B cell (primary cell): ENCODE measurements at regions not wholly inside any gene's neighbourhood (a gene's known extent, or its start where the extent isn't known, plus 50 kb on each side); places are given as distances from the start of the nearest gene placed in this dataset.

Experiments used
- ATAC-seq: fragments of 200-7000 bp; cut with Tn5 transposase; one replicate; pipeline ENCODE4 v1.10.0; 2021; ENCODE audit warnings: low read depth, mild to moderate bottlenecking, moderate number of reproducible peaks, moderate library complexity
- CTCF ChIA-PET: fragments of 350-600 bp; sonication (Branson Sonifier 250); formaldehyde crosslinking; loops from one replicate; lab custom pipeline; 2021; ENCODE audit warnings: antibody characterized with exemption, inconsistent platforms; lab: Charles Lee
- POLR2A ChIA-PET: fragments of 350-600 bp; sonication (Branson Sonifier 250); formaldehyde crosslinking; loops from one replicate; lab custom pipeline; 2021; ENCODE audit warnings: antibody characterized with exemption; lab: Charles Lee
- DNase-seq: peaks from one replicate; pipeline ENCODE4 v3.0.0; 2013
- H2AFZ ChIP-seq: 2 replicates; pipeline ENCODE4 v1.6.1; 2012; ENCODE audit warnings: mild to moderate bottlenecking, low read depth, low read length; ENCODE audit not compliant: insufficient read depth, poor library complexity, severe bottlenecking
- H3K27ac ChIP-seq, 2 donors: 1 replicate in 1 of 2; 2 replicates in 1 of 2; pipeline ENCODE4 v1.5.1; 2012 to 2013; ENCODE audit warnings: low read length in 2 of 2, mild to moderate bottlenecking in 2 of 2, moderate library complexity in 1 of 2
- H3K27me3 ChIP-seq, 4 experiments: fragments of 200-600 bp in 1 of 4; sonication (generic) in 1 of 4; replicated peaks in 1 of 4; 1 replicate in 2 of 4; 2 replicates in 2 of 4; pipeline versions ENCODE4 v1.6.1 to v1.7.0; 2013 to 2016; ENCODE audit warnings: low read length in 3 of 4, mild to moderate bottlenecking in 2 of 4, mixed read lengths in 1 of 4, moderate library complexity in 1 of 4; ENCODE audit not compliant: insufficient read depth in 4 of 4, control insufficient read depth in 3 of 4; ENCODE audit errors: control extremely low read depth in 1 of 4
- H3K36me3 ChIP-seq, 2 experiments: replicated peaks in 1 of 2; 1 replicate in 1 of 2; 2 replicates in 1 of 2; pipeline versions ENCODE4 v1.6.1 to v1.7.1; 2013; ENCODE audit warnings: low read length in 1 of 2; ENCODE audit not compliant: insufficient read depth in 2 of 2, control insufficient read depth in 1 of 2; ENCODE audit errors: control extremely low read depth in 1 of 2, extremely low read depth in 1 of 2
- H3K4me1 ChIP-seq, 2 donors: fragments of 200-600 bp in 1 of 2; sonication (generic) in 1 of 2; 1 replicate in 1 of 2; 2 replicates in 1 of 2; pipeline versions ENCODE4 v1.5.1 to v1.6.1; 2013 to 2017; ENCODE audit warnings: low read length in 2 of 2; ENCODE audit not compliant: control insufficient read depth in 2 of 2, insufficient read depth in 2 of 2
- H3K4me2 ChIP-seq: replicated peaks from 2 replicates; pipeline ENCODE3; 2012; ENCODE audit warnings: mild to moderate bottlenecking, low read depth, low read length; ENCODE audit not compliant: poor library complexity, severe bottlenecking
- H3K4me3 ChIP-seq, 5 experiments: fragments of 200-600 bp in 1 of 5; sonication (generic) in 1 of 5; 1 replicate in 3 of 5; 2 replicates in 2 of 5; pipeline versions ENCODE4 v1.5.1 to v1.7.0; 2011 to 2016; ENCODE audit warnings: low read length in 4 of 5, mild to moderate bottlenecking in 4 of 5, low read depth in 2 of 5, control low read depth in 1 of 5, moderate library complexity in 1 of 5; ENCODE audit not compliant: insufficient read depth in 1 of 5; ENCODE audit errors: control extremely low read depth in 1 of 5, extremely low read depth in 1 of 5
- H3K79me2 ChIP-seq: fragments of 200-600 bp; sonication (generic); one replicate; pipeline ENCODE4 v1.6.0; 2016; ENCODE audit warnings: low read length; ENCODE audit not compliant: control insufficient read depth, insufficient read depth
- H3K9ac ChIP-seq: fragments of 200-600 bp; sonication (generic); 2 replicates; pipeline ENCODE4 v1.6.1; 2017; ENCODE audit warnings: mild to moderate bottlenecking, low read length, moderate library complexity
- H3K9me3 ChIP-seq, 3 donors: one replicate each; pipeline versions ENCODE4 v1.6.1 to v1.7.1; 2013; ENCODE audit warnings: low read length in 2 of 3; ENCODE audit not compliant: control insufficient read depth in 2 of 3, insufficient read depth in 1 of 3; ENCODE audit errors: control extremely low read depth in 1 of 3
- H4K20me1 ChIP-seq: 2 replicates; pipeline ENCODE4 v1.6.0; 2012; ENCODE audit warnings: mild to moderate bottlenecking, low read length; ENCODE audit not compliant: insufficient read depth, control insufficient read depth, poor library complexity, severe bottlenecking
- H3K27ac Mint-ChIP-seq: one replicate; pipeline ENCODE4 v1.8.0; 2021; ENCODE audit warnings: mixed read lengths
- H3K27me3 Mint-ChIP-seq: one replicate; pipeline ENCODE4 v1.8.0; 2021; ENCODE audit warnings: mixed read lengths
- H3K4me1 Mint-ChIP-seq: one replicate; pipeline ENCODE4 v1.8.0; 2021; ENCODE audit warnings: mixed read lengths
- H3K4me3 Mint-ChIP-seq: one replicate; pipeline ENCODE4 v1.8.0; 2021; ENCODE audit warnings: mixed read lengths
- H3K9me3 Mint-ChIP-seq: one replicate; pipeline ENCODE4 v1.8.0; 2022; ENCODE audit warnings: mixed read lengths; ENCODE audit not compliant: insufficient read depth
- EZH2 ChIP-seq: IDR thresholded peaks from 2 replicates; pipeline ENCODE4 v1.6.1; 2012; ENCODE audit warnings: borderline replicate concordance, low read depth, mild to moderate bottlenecking, moderate library complexity, low read length; ENCODE audit not compliant: insufficient read depth, poor library complexity, severe bottlenecking
- WGBS: methylation state at CpG from one replicate; pipeline ENCODE4 v1.1.5; 2013; ENCODE audit warnings: missing lambda C conversion rate; ENCODE audit not compliant: insufficient coverage; 5-methylcytosine and 5-hydroxymethylcytosine counted together
- intact Hi-C: fragments of 100-400 bp; cut with micrococcal nuclease; formaldehyde crosslinking; loops from one replicate; pipeline ENCODE4 v1.10.0; 2022
- TF ChIP-seq, protein P1 (sequence below): fragments of 200-600 bp; IDR thresholded peaks from one replicate; pipeline ENCODE4 v1.8.0; 2022; ENCODE audit warnings: antibody characterized with exemption, mild to moderate bottlenecking

- no peak for DNase-seq
- Mint-ChIP-seq H3K4me1 (no peaks in the 10 kb centered on the region), H3K27ac (no peak overlapping the region), H3K9me3 (no peaks in the 10 kb centered on the region), H3K4me3 (no peak overlapping the region), H3K27me3 (no peaks in the 10 kb centered on the region)
- H3K79me2 ChIP-seq: no peaks in the 10 kb centered on the region
- CTCF ChIA-PET: no interaction called here
- TF ChIP-seq EZH2: no peak
- TF ChIP-seq, protein P1, sequence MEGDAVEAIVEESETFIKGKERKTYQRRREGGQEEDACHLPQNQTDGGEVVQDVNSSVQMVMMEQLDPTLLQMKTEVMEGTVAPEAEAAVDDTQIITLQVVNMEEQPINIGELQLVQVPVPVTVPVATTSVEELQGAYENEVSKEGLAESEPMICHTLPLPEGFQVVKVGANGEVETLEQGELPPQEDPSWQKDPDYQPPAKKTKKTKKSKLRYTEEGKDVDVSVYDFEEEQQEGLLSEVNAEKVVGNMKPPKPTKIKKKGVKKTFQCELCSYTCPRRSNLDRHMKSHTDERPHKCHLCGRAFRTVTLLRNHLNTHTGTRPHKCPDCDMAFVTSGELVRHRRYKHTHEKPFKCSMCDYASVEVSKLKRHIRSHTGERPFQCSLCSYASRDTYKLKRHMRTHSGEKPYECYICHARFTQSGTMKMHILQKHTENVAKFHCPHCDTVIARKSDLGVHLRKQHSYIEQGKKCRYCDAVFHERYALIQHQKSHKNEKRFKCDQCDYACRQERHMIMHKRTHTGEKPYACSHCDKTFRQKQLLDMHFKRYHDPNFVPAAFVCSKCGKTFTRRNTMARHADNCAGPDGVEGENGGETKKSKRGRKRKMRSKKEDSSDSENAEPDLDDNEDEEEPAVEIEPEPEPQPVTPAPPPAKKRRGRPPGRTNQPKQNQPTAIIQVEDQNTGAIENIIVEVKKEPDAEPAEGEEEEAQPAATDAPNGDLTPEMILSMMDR: no peak
- intact Hi-C loops: no loop called here
- no peak overlapping the region for H3K9ac ChIP-seq
- no peaks in the 10 kb centered on the region for H4K20me1 ChIP-seq
- no CpG with 5 or more reads among the region's 2 CpGs for WGBS
- H3K4me3 ChIP-seq: no peak overlapping the region
- no peaks in the 10 kb centered on the region for H3K9me3 ChIP-seq
- no peak overlapping the region for H3K27ac ChIP-seq
- H3K4me1 ChIP-seq: no peaks in the 10 kb centered on the region
- no peak overlapping the region for H3K4me2 ChIP-seq
- no peak for ATAC-seq
- H3K27me3 ChIP-seq: no peaks in the 10 kb centered on the region
- H2AFZ ChIP-seq: no peak overlapping the region
- no peaks in the 10 kb centered on the region for H3K36me3 ChIP-seq
- POLR2A ChIA-PET: no interaction called here
Observed at GRCh38 chr11:36890121-36890679, 292.2 kb upstream of the RAG2 start.

DNA sequence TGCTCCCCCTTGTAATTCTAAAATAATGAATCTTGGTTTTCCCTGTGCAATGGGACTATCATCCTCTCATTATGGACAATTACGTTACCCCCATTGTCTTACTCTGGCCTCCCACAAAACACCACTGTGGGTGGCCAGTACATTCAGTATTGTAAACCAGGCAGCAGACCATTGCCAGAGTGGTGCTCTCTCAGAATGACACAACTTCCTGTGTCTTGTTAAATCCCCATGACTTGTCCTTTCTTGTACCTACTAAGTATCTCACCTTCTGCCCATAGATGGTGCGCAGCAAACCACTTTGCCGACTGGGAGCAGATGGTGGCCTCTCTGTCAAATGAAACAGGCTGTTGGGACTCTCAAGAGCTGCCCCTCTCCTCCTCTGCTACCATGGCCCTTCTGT lies 287.1 kb upstream of the RAG2 start:
- Histone ChIP-seq H4K20me1 (no peaks in the 10 kb centered on the region), H3K27me3 (no peaks in the 10 kb centered on the region), H3K4me3 (no peak overlapping the region), H2AFZ (no peak overlapping the region), H3K4me1 (no peaks in the 10 kb centered on the region), H3K4me2 (no peak overlapping the region), H3K36me3 (no peaks in the 10 kb centered on the region), H3K9me3 (peaks cover 0 to 10% (median 0%) of the 10 kb centered on the region in 3 donors), H3K27ac (no peak overlapping the region), H3K79me2 (no peaks in the 10 kb centered on the region), H3K9ac (no peak overlapping the region)
- H3K27ac Mint-ChIP-seq: no peak overlapping the region
- H3K9me3 Mint-ChIP-seq: peaks cover 3% of the 10 kb centered on the region
- H3K4me3 Mint-ChIP-seq: no peak overlapping the region
- TF ChIP-seq, protein P1: no peak
- no peak for TF ChIP-seq EZH2
- no peaks in the 10 kb centered on the region for H3K27me3 Mint-ChIP-seq
- H3K4me1 Mint-ChIP-seq: no peaks in the 10 kb centered on the region
- WGBS: 92% methylated on average over 3 of the region's 3 CpGs
- ATAC-seq: no peak
- CTCF ChIA-PET: no interaction called here
- intact Hi-C loops: no loop called here
- POLR2A ChIA-PET: no interaction called here
- DNase-seq: no peak
